Stimulated activated CD8-positive, alpha-beta memory T cell treated with anti-CD3 and anti-CD28 coated beads, Interleukin-2, amount 100 ng/mL, for 48 hours (primary cell): ENCODE measurements at regions not wholly inside any gene's neighbourhood (a gene's known extent, or its start where the extent isn't known, plus 50 kb on each side); places are given as distances from the start of the nearest gene placed in this dataset.

Experiments used
- DNase-seq, 2 donors: peaks; one replicate each; pipeline ENCODE4 v3.0.0-alpha.2; 2020; ENCODE audit warnings: low read depth in 2 of 2

DNA sequence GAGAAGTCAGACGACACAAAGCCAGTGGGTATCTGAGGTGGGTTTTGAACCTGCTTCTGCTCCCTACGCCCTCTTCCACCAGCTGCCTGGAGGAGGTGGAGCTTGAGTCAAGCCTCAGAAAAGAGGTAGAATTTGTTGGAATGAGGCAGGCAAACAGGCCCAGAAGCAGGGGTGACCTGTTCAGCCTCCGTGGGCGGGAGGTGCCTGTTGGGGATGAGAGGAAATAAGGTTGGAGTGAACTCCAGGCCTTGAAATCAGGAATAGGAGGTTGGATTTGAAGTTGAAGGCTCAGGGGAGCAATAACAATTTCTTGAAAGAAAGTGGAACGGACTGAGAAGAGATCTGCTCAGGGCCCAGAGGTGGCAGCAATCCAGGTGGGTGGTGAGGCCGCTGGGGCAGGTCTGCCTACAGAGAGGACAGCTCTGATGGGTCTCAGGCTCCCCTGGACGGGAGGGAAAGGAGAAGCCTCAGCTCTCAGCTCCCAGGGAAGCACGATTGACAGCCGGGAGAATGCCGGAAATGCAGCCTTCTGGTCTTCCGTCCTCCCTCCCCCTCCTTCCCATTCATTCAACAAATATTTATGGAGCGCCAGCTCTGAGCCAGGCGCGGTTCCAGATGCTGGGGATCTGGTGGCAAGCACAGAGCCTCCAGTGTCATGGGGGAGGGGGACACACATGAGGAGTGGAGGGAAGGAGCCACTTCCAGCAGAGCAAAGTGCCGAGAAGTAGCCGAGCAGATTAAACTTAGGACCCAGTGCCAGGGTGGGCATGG lies 61.9 kb upstream of the CIBAR2 start:
- DNase-seq = no peak

DNA sequence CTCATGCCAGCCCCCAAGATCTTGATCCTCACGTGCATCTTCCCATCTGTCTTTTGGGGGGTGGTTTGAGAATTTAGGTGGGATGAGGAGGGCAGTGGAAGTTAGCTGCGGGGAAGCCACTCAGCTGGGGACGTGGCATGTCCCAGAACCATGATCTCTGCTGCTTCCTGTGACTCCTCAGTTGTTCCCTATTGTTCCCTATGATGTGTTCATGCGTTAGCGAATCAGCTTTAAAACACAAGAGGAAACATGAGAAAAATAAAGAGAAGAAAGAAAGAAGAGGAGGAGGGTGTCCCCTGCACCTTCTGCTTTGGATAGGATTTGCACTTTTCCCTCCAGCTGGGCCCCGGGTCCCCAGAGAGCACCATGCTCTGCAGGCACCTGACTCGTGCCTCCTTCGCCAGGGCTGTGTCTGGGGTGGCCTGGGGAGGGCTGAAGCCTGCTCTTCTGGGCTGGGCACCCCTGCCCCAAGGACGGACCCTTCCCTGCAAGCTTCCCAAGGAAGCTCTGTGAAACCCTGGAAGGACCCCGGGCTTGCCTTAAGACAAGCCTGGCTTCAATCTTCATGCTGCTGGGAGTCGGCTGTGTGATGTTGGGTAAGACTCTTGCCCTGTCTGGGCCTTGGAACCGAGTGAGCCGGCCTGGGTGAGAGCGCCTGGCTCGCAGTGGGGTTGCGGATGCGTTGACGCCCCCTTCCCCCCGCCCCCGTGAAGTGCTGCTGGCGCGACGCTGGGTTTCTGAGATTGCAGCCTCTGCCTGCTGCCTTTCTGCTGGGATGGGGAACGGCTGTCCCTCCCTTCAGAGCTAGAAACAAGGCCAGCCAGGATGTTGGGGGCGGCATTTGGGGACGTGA lies 62.8 kb upstream of the CIBAR2 start:
- no peak for DNase-seq

DNA sequence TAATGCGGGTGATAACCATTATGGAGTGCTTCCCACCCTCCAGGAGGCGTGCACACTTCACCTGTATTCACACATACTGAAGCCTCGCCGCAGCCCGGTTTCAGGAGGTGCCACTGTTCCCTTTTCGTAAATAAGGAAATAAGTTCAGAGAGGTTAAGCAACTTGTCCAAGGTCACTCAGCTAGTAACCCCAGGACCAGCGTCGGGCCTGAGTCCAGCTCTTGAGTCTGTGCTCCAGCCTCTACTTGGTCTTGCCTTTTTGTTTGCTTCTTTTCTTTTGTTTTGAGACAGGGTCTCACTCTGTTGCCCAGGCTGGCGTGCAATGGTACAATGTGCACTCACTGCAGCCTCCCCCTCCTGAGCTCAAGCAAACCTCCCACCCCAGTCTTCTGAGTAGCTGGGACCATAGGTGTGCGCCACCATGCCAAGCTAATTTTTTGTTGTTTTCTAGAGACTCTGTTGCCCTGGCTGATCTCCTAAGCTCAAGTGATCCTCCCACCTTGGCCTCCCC lies 63.5 kb upstream of the CIBAR2 start:
- no peak for DNase-seq

DNA sequence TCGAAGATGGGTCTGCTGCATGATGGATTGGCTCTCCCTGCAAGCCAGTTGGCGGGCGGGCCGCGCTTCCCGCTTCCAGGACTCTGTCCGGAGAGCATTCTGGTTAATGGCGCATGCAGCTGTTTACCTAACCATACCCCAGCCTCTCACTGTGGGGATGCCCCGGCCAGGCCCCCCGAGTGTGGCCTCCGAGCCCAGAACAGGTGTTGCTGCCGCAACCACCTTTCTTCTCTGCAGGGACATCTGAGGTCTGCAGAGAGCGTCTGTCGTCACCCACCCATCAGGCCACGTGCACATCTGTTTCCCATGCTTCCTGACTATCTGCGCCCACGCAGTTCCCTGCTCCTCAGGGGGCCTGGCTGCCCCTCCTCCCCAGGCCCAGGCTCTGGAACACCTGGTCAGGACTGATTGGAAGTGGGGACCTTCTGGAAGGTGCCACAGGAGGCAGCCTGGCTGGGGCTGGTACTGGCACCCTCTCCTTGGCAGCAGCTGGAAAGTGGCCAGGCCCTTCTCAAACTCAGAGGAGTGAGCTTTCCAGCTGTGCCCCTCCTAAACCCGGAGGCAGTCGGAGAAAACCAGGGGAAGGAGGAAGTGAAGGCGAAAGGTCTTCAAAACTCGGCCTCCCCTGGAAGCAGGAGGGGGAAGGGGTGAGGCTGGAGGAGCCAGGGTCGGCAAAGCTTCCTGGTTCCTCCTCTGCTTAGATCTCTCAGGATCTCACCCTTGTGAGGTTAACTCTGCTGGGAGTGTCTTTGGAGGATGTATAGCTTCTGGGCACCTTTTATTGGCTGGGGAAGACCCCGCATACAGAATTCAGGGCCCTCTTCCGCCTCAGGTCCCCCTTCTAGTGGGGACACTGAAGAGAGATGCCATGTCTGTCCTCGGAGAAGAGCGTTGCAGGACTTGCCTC lies 64.5 kb upstream of the CIBAR2 start:
- no peak for DNase-seq

GRCh38 chr16:85177448-85177846 lies 65.2 kb upstream of the CIBAR2 start:
- DNase-seq = no peak

GRCh38 chr16:85178006-85178591 lies 65.8 kb upstream of the CIBAR2 start:
- no peak for DNase-seq

DNA sequence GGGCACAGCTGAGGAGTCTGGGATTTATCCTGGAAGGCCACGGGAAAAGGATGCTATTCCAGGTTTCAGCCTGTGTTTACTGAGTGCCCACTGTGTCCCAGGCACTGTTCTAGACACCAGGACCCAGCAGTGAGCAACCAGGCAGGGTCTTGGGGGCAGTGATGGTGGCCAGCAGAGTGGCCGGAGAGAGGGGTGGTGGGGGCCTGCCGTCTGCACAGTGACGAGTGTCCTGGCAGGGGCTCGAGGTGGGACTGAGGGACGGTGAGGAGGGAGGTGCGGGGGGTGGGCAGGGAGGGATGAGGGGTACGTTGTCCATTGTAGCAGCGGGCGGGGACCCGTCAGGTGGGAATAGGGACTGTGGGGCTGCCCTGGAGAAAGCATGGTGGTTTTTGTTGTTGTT lies 66.3 kb upstream of the CIBAR2 start:
- no peak for DNase-seq

DNA sequence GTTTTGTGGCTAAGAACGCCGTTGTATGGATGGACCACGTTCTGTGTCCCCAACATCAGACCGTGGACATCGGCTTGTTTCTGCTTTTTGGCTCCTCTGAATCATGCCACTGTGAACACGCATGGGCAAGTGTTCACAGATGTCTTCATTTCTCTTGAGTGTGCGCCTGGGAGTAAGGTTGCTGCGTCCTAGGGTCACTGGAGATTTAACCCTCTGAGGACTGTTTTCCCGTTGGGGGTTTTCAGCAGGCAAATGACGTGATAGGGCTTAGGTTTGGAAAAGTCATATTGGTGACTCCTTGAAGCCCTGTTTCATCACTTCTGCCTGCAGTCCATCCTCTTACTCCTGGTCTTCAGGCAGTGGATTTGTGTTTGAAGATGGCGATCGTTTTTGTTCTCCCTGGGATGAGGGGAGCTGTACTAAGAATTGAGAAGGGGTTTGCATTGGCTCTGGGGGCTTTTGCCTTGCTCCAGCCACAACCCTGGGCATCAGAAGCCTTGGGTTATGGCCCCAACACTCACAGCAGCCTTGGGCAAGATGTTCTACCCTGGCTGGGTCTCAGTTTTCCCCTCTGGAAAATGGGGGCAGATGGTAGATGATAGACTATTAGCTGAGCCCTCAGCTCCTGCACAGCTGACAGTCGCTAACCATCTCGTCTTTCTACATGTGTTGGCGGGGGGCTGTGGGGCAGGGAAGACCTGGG lies 67.2 kb upstream of the CIBAR2 start:
- no peak for DNase-seq

DNA sequence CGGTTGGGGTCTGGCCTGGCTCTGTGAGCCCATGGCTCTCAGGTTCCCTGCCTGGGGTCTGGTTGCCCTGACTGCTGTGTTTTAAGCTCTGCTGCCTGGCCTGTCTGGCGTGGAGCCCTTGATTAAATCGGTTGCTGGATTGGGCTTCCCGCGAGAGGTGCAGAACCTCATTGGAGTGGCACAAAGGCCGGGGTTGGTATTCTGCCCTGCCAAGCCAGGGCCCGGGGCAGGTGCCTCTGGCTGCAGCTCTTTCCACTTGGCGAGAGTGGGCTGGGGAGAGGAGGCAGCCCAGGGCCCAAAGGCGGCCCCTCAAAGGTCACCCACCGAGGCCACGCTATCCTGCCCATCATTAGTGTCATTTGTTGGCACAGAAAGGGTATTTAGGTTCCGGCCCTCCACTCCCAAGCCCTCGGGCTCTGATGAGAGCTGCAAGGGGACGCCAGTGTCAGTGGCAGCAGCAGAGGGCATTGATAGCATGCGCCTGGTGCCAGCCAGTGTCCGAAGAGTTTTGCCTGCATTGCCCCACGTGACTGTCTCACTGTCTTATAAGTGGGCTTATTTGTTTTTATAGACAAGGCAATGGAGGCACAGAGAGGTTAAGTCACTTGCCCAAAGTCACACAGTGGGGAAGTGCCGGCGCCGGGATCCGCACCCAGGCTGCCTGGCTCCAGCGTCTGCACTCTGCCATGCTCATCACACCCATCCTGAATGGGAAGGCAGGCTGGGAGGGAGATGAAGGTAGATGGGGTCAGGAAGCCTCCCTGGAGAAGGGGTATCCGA lies 68.0 kb upstream of the CIBAR2 start:
- no peak for DNase-seq

DNA sequence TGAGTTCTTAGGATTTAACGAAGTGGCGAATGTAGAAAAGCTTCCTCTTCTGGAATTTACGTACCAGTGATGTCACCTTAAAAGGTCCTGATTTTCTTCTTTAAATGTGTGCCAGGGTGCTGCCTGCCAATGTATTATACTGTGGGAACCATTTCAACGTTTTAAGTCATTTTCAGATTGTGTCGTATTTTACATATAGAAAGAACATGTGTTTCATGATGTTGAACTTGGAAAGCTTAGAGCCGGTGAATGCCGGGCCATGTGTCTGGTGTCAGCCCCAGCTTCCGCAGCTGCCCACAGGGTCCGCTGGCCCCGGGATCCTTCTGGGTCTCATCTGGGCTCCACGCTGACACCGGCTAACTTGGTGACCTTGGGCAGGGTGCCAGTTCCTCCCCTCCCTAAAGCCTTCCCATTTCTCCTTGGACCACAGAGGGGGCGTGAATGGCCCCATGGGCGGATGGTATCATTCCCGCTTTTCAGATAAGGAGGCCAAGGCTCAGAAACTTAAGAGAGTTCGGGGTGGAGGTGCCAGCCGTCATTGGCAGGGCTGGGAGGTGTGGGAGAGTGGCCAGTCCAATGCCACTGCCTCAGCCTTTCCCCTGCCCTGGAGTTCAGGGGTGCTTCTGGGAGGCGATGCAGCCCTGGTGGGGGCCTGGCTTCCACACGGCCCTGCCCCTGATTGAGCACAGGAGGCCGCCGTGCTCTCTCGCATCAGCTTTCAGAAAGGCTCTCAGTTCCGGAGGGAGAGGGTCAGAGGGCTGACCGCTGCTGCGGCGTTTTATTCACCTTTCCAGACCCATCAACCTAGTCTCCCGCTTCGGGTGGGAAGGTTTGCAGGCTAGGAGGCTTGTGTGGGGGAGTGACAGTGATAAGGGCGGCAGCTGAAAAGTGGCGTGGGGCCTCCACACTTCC lies 68.8 kb upstream of the CIBAR2 start:
- DNase-seq = no peak

DNA sequence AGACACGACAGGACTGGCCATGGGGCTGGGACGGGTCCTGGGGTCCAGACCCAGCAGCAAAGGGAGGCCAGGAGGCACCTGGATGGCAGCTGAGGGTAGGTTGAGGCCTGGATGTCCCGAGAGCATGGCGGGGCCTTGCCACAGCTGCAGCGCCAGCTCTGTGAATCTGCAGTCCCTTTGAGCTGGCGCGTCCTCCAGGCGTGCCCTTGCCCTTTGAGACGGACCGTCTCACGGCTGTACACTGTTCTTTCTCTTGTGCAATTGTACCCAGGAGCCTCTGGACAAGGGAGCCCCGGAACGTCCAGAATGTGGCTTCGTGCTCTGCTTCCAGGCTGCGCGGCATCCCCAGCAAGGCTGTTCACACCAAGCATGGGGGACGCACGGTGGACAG lies 69.5 kb upstream of the CIBAR2 start:
- no peak for DNase-seq

GRCh38 chr16:85182286-85182685 lies 70.0 kb upstream of the CIBAR2 start:
- no peak for DNase-seq

DNA sequence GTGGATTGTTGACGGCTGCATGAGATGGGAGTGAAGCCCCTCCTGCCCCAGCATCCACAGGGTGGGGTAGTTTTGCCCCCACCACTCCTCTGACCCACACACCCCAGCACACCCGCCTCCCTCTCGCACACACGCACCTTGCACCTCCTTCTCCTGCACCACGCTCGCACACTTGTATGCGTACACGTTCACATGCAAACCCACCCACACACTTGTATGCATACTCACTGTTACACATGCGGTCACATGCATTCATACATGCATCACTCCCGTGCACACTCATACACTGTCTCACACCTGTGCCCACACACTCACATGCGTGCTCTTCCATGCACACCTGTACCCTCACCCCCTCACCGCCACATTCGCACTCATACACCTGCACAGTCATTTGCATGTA lies 70.5 kb upstream of the CIBAR2 start:
- DNase-seq = no peak

DNA sequence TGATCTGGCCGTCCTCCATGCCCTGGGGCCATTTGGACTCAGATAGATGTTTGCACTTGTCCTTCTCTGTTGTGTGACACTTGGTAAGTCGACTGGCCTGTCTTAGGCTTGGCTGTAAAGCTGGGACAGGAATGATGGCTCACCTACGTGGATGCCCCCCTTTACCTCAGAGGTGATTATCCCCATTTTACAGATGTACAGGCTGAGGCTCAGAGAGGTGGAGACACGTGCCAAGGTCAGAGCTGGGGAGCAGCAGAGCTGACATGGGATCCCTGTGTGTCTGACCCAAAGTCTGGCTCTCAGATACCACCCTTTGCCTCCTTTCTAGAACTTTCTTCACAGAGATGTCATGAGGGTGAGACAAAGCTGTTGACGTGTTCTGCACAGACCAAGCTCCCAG lies 71.3 kb upstream of the CIBAR2 start:
- no peak for DNase-seq

DNA sequence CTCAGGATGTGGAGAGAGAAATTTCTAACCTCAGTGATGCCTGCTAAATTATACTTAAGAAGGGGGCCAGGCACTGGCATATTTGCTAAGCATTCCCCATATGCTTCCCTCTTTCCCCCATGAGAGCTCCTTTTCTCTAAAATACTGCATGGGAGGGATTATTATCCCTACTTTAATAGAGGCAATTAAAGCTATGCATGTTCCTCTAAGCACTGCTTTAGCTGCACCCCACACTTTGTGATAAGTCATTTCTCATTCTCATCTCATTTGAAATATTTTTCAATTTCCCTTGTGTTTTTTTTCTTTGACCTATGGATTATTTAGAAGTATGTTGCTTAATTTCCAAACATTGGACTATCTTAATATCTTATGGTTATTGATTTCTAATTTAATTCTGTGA lies 72.1 kb upstream of the CIBAR2 start:
- DNase-seq = no peak

- DNase-seq = no peak
Observed at GRCh38 chr16:85185303-85186100, 73.2 kb upstream of the CIBAR2 start.

GRCh38 chr16:85187002-85187401 lies 74.7 kb upstream of the CIBAR2 start:
- no peak for DNase-seq

GRCh38 chr16:85187447-85187846 lies 75.2 kb upstream of the CIBAR2 start:
- DNase-seq = no peak
